SU-DHL-6 (cell line): ENCODE measurements at regions not wholly inside any gene's neighbourhood (a gene's known extent, or its start where the extent isn't known, plus 50 kb on each side); places are given as distances from the start of the nearest gene placed in this dataset.

Experiments
- H2AFZ ChIP-seq: fragments of 200-600 bp; sonication (generic); 2 replicates; pipeline ENCODE4 v1.6.1; 2014; ENCODE audit warnings: low read depth, mild to moderate bottlenecking, moderate library complexity, mixed read lengths, antibody characterized with exemption, low read length; ENCODE audit not compliant: severe bottlenecking
- H3F3A ChIP-seq: fragments of 200-600 bp; shearing (Covaris generic); 2 replicates; pipeline ENCODE4 v1.6.0; 2016; ENCODE audit warnings: antibody characterized with exemption, mild to moderate bottlenecking; ENCODE audit not compliant: insufficient read depth
- H3K27ac ChIP-seq: fragments of 200-600 bp; sonication (generic); 2 replicates; pipeline ENCODE4 v1.5.1; 2016; ENCODE audit warnings: low read depth, mild to moderate bottlenecking, low read length, moderate library complexity, mixed read lengths
- H3K27me3 ChIP-seq: fragments of 200-600 bp; sonication (generic), shearing (Covaris generic); 2 replicates; pipeline ENCODE4 v1.6.0; 2014; ENCODE audit warnings: mild to moderate bottlenecking, low read length
- H3K36me3 ChIP-seq: fragments of 200-600 bp; sonication (generic); 2 replicates; pipeline ENCODE4 v1.6.1; 2014; ENCODE audit warnings: mild to moderate bottlenecking, low read length, mixed read lengths
- H3K4me2 ChIP-seq: fragments of 300-600, 200-600 bp; shearing (Covaris generic), sonication (generic); 2 replicates; pipeline ENCODE4 v1.6.0; 2014; ENCODE audit warnings: low read length, low read depth, mild to moderate bottlenecking; ENCODE audit not compliant: poor library complexity, severe bottlenecking
- H3K4me3 ChIP-seq: fragments of 200-600 bp; sonication (generic); 2 replicates; pipeline ENCODE4 v1.5.1; 2014; ENCODE audit warnings: antibody characterized with exemption, low read length, mild to moderate bottlenecking, mixed read lengths; ENCODE audit not compliant: insufficient read depth, poor library complexity, severe bottlenecking
- H3K79me2 ChIP-seq: fragments of 200-600 bp; sonication (generic); 2 replicates; pipeline ENCODE4 v1.6.1; 2014; ENCODE audit warnings: mild to moderate bottlenecking, low read length, moderate library complexity; ENCODE audit not compliant: insufficient read depth
- H3K9ac ChIP-seq: fragments of 200-600 bp; sonication (generic); 2 replicates; pipeline ENCODE4 v1.7.0; 2014; ENCODE audit warnings: mild to moderate bottlenecking, low read length
- H3K9me2 ChIP-seq: fragments of 200-600 bp; sonication (generic); replicated peaks from 2 replicates; pipeline ENCODE4 v1.6.1; 2014; ENCODE audit warnings: low read length; ENCODE audit not compliant: insufficient read depth
- H3K9me3 ChIP-seq: fragments of 200-600 bp; sonication (generic); 2 replicates; pipeline ENCODE4 v1.6.1; 2014; ENCODE audit warnings: low read length, mixed read lengths; ENCODE audit not compliant: insufficient read depth
- H4K20me1 ChIP-seq: fragments of 200-600 bp; sonication (generic); 2 replicates; pipeline ENCODE4 v1.6.1; 2014; ENCODE audit warnings: low read depth, mild to moderate bottlenecking, antibody characterized with exemption, low read length, moderate library complexity, mixed read lengths
- EZH2phosphoT487 ChIP-seq: fragments of 200-600 bp; sonication (generic), shearing (Covaris generic); conservative IDR thresholded peaks from 2 replicates; pipeline ENCODE4 v1.6.1; 2018; ENCODE audit warnings: mild to moderate bottlenecking, antibody characterized with exemption, low read length, moderate library complexity, mixed read lengths
- TF ChIP-seq, protein P1 (sequence below): fragments of 200-600 bp; sonication (generic); IDR thresholded peaks from one replicate; pipeline ENCODE4 v1.5.1; 2017; ENCODE audit warnings: antibody characterized with exemption, mild to moderate bottlenecking, low read length, moderate library complexity; ENCODE audit not compliant: insufficient read depth, poor library complexity, severe bottlenecking

GRCh38 chr21:41622201-41622600 lies 114.2 kb upstream of the TMPRSS2 start:
- H3K79me2 ChIP-seq = no peaks in the 10 kb centered on the region
- no peak overlapping the region for H3K4me3 ChIP-seq
- H3K9me3 ChIP-seq = peaks cover 8% of the 10 kb centered on the region; the same call in 1 of the 2 replicates
- peaks cover 2% of the 10 kb centered on the region; the same call in 1 of the 2 replicates for H3K27me3 ChIP-seq
- no peak overlapping the region for H2AFZ ChIP-seq
- TF ChIP-seq, protein P1, sequence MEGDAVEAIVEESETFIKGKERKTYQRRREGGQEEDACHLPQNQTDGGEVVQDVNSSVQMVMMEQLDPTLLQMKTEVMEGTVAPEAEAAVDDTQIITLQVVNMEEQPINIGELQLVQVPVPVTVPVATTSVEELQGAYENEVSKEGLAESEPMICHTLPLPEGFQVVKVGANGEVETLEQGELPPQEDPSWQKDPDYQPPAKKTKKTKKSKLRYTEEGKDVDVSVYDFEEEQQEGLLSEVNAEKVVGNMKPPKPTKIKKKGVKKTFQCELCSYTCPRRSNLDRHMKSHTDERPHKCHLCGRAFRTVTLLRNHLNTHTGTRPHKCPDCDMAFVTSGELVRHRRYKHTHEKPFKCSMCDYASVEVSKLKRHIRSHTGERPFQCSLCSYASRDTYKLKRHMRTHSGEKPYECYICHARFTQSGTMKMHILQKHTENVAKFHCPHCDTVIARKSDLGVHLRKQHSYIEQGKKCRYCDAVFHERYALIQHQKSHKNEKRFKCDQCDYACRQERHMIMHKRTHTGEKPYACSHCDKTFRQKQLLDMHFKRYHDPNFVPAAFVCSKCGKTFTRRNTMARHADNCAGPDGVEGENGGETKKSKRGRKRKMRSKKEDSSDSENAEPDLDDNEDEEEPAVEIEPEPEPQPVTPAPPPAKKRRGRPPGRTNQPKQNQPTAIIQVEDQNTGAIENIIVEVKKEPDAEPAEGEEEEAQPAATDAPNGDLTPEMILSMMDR = no peak
- no peak for TF ChIP-seq EZH2phosphoT487
- H3K4me2 ChIP-seq = no peak overlapping the region
- H4K20me1 ChIP-seq = no peaks in the 10 kb centered on the region
- H3K27ac ChIP-seq = no peak overlapping the region
- H3F3A ChIP-seq = no peaks in the 10 kb centered on the region
- no peaks in the 10 kb centered on the region for H3K36me3 ChIP-seq
- H3K9ac ChIP-seq = no peak overlapping the region
- H3K9me2 ChIP-seq = no peaks in the 10 kb centered on the region

DNA sequence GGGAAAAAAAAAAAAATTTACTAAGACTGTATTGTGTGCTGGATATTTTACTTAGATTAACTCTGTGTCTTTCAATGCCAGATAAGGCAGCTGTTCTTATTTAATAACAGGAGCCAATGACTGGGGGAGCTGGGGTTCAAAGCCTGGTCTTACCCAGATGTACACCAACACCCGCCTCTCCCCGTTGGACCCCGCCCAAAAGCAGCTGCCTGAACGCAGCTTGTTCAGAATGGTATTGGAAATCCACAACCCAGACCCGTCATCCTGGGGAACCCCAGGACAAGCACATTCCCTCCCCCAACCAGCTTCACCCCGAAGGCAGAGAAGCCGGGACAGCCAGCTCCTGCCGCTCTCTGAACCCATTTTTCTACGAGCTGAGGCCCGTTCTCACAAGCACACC lies 113.6 kb upstream of the TMPRSS2 start:
- H3K27me3 ChIP-seq = peaks cover 2% of the 10 kb centered on the region; the same call in 1 of the 2 replicates
- no peaks in the 10 kb centered on the region for H3K9me2 ChIP-seq
- H3K79me2 ChIP-seq = no peaks in the 10 kb centered on the region
- H2AFZ ChIP-seq = no peak overlapping the region
- H3F3A ChIP-seq = no peaks in the 10 kb centered on the region
- H4K20me1 ChIP-seq = no peaks in the 10 kb centered on the region
- H3K4me3 ChIP-seq = no peak overlapping the region
- H3K4me2 ChIP-seq = no peak overlapping the region
- H3K9ac ChIP-seq = no peak overlapping the region
- peaks cover 8% of the 10 kb centered on the region; the same call in 1 of the 2 replicates for H3K9me3 ChIP-seq
- H3K36me3 ChIP-seq = no peaks in the 10 kb centered on the region
- TF ChIP-seq, protein P1 = no peak
- no peak for TF ChIP-seq EZH2phosphoT487
- no peak overlapping the region for H3K27ac ChIP-seq

- Histone ChIP-seq H3K27ac (no peak overlapping the region), H3K27me3 (peaks cover 2% of the 10 kb centered on the region; the same call in 1 of the 2 replicates), H3K79me2 (no peaks in the 10 kb centered on the region), H3K9me3 (peaks cover 8% of the 10 kb centered on the region; the same call in 1 of the 2 replicates), H3K4me2 (no peak overlapping the region), H3K4me3 (no peak overlapping the region), H4K20me1 (no peaks in the 10 kb centered on the region), H3K9me2 (no peaks in the 10 kb centered on the region), H3F3A (no peaks in the 10 kb centered on the region), H3K9ac (no peak overlapping the region), H2AFZ (no peak overlapping the region), H3K36me3 (no peaks in the 10 kb centered on the region)
- TF ChIP-seq, protein P1 = no peak
- TF ChIP-seq EZH2phosphoT487 = no peak
Measured at GRCh38 chr21:41620982-41621381, 113.0 kb upstream of the TMPRSS2 start.
